Right lobe of liver (tissue), 4 donors: ENCODE measurements at regions not wholly inside any gene's neighbourhood (a gene's known extent, or its start where the extent isn't known, plus 50 kb on each side); places are given as distances from the start of the nearest gene placed in this dataset.

Experiments
- CTCF ChIP-seq, 4 donors: fragments of 200-600 bp in 3 of 4; fragments of 450-650 bp in 1 of 4; IDR thresholded peaks; one replicate each; pipeline versions ENCODE4 v1.5.1 to v1.8.0; 2016 to 2022; ENCODE audit warnings: antibody characterized with exemption in 4 of 4, mild to moderate bottlenecking in 2 of 4
- POLR2A ChIP-seq: fragments of 450-650 bp; IDR thresholded peaks from one replicate; pipeline ENCODE4 v1.6.1; 2017; ENCODE audit warnings: antibody characterized with exemption, mild to moderate bottlenecking
- donor health status: DM: no; HTN: no; CAD: no.
- donor health status: DM: no; HTN: no; CAD: no.
- donor health status: DM: no; HTN: yes; CAD: no.

GRCh38 chr2:118345465-118345864 lies 257.2 kb downstream of the INSIG2 start:
- TF ChIP-seq CTCF (IDR thresholded peaks at IDR 0.05) (no peak), POLR2A (no peak)
